HCT116 (cell line): ENCODE measurements at regions not wholly inside any gene's neighbourhood (a gene's known extent, or its start where the extent isn't known, plus 50 kb on each side); places are given as distances from the start of the nearest gene placed in this dataset.

Source experiments
- ATAC-seq: fragments of 200-7000 bp; cut with Tn5 transposase; 2 replicates; pipeline ENCODE4 v1.9.1; 2020; ENCODE audit warnings: mild to moderate bottlenecking, moderate library complexity
- BruUV-seq: library from RNA; stranded (reverse); fragments of 400-500 nt; replicated peaks from 2 replicates; lab custom pipeline; 2021; lab: Mats Ljungman, UMichigan
- CTCF ChIA-PET: fragments of 300-600 bp; sonication (Branson Sonifier 250); formaldehyde crosslinking; loops from one replicate; lab custom pipeline; 2021; ENCODE audit warnings: antibody characterized with exemption; lab: Charles Lee
- POLR2A ChIA-PET: fragments of 300-600, 350-600 bp; sonication (Branson Sonifier 250); formaldehyde crosslinking; loops from one replicate; lab custom pipeline; 2021; ENCODE audit warnings: antibody characterized with exemption; lab: Charles Lee
- RAD21 ChIA-PET, 2 experiments: fragments of 300-600 bp; sonication (Branson Sonifier 250); formaldehyde crosslinking; loops; one replicate each; lab custom pipeline; 2023; ENCODE audit warnings: low total read pairs in 2 of 2; ENCODE audit not compliant: uncharacterized antibody in 2 of 2, unreplicated experiment in 2 of 2, low non-redundant PET in 1 of 2; lab: Charles Lee
- DNase-seq: peaks from one replicate; pipeline ENCODE4 v3.0.0-alpha.2; 2010; ENCODE audit warnings: low read depth, low spot score
- H2AFZ ChIP-seq: fragments of 200-600 bp; shearing (Covaris generic), sonication (generic); 2 replicates; pipeline ENCODE4 v1.6.1; 2017; ENCODE audit warnings: low read depth, mixed run types, mixed read lengths, antibody characterized with exemption, low read length; ENCODE audit not compliant: poor library complexity, severe bottlenecking
- H3K27ac ChIP-seq: 2 replicates; pipeline ENCODE4 v1.5.1; 2012; ENCODE audit warnings: low read depth, low read length
- H3K27me3 ChIP-seq: fragments of 200-600 bp; sonication (generic); 2 replicates; pipeline ENCODE4 v1.6.1; 2016; ENCODE audit warnings: mixed run types, low read length, mixed read lengths; ENCODE audit not compliant: insufficient read depth
- H3K36me3 ChIP-seq, 2 experiments: fragments of 200-500 bp in 1 of 2; fragments of 200-600 bp in 1 of 2; sonication (Bioruptor generic) in 1 of 2; sonication (generic) in 1 of 2; 2 replicates each; pipeline versions ENCODE4 v1.5.1 to v1.6.1; 2014 to 2016; ENCODE audit warnings: low read length in 2 of 2, inconsistent platforms in 1 of 2, mixed read lengths in 1 of 2, mixed run types in 1 of 2; ENCODE audit not compliant: insufficient read depth in 2 of 2, control insufficient read depth in 1 of 2
- H3K4me1 ChIP-seq, 2 experiments: fragments of 200-600 bp in 1 of 2; sonication (generic) in 1 of 2; 2 replicates each; pipeline versions ENCODE4 v1.5.1 to v1.6.1; 2012 to 2017; ENCODE audit warnings: low read length in 2 of 2, inconsistent platforms in 1 of 2, mild to moderate bottlenecking in 1 of 2, mixed read lengths in 1 of 2, mixed run types in 1 of 2, moderate library complexity in 1 of 2; ENCODE audit not compliant: insufficient read depth in 2 of 2, control insufficient read depth in 1 of 2
- H3K4me2 ChIP-seq: fragments of 200-600 bp; sonication (generic); 2 replicates; pipeline ENCODE4 v1.6.1; 2017; ENCODE audit warnings: mixed run types, low read length, mixed read lengths
- H3K4me3 ChIP-seq, 2 experiments: fragments of 200-600 bp in 1 of 2; sonication (generic) in 1 of 2; replicated peaks in 1 of 2; 2 replicates each; pipeline ENCODE4 v1.5.1; 2011 to 2016; ENCODE audit warnings: low read length in 2 of 2, control low read depth in 1 of 2, low read depth in 1 of 2, mild to moderate bottlenecking in 1 of 2, mixed read lengths in 1 of 2, mixed run types in 1 of 2
- H3K79me2 ChIP-seq: fragments of 200-600 bp; sonication (generic); 2 replicates; pipeline ENCODE4 v1.6.1; 2017; ENCODE audit warnings: mild to moderate bottlenecking, mixed run types, low read length, moderate library complexity, mixed read lengths; ENCODE audit not compliant: insufficient read depth
- H3K9ac ChIP-seq: fragments of 200-600 bp; sonication (generic); 2 replicates; pipeline ENCODE4 v1.6.1; 2016; ENCODE audit warnings: low read length, mixed read lengths
- H3K9me2 ChIP-seq: fragments of 200-600 bp; sonication (generic), shearing (Covaris generic); 2 replicates; pipeline ENCODE4 v1.6.1; 2017; ENCODE audit warnings: mixed run types, mild to moderate bottlenecking, moderate library complexity; ENCODE audit not compliant: insufficient read depth
- H3K9me3 ChIP-seq, 2 experiments: fragments of 200-500 bp in 1 of 2; fragments of 200-600 bp in 1 of 2; sonication (Bioruptor generic) in 1 of 2; sonication (generic) in 1 of 2; 2 replicates each; pipeline ENCODE4 v1.6.1; 2014 to 2017; ENCODE audit warnings: low read length in 2 of 2, mixed read lengths in 2 of 2, inconsistent platforms in 1 of 2, low read depth in 1 of 2, mild to moderate bottlenecking in 1 of 2, mixed run types in 1 of 2, moderate library complexity in 1 of 2; ENCODE audit not compliant: control insufficient read depth in 1 of 2, insufficient read depth in 1 of 2
- H4K20me1 ChIP-seq: fragments of 200-600 bp; sonication (generic), shearing (Covaris generic); 2 replicates; pipeline ENCODE4 v1.6.1; 2017; ENCODE audit warnings: mixed run types, mild to moderate bottlenecking, moderate library complexity; ENCODE audit not compliant: insufficient read depth
- CBX3 ChIP-seq: IDR thresholded peaks from 2 replicates; pipeline ENCODE4 v1.6.1; 2012; ENCODE audit warnings: low read depth
- CEBPB ChIP-seq: IDR thresholded peaks from 2 replicates; pipeline ENCODE4 v1.6.1; 2012; ENCODE audit warnings: low read depth
- CTCF ChIP-seq, 3 experiments: fragments of 200-600 bp in 1 of 3; sonication (generic) in 1 of 3; IDR thresholded peaks in 2 of 3; conservative IDR thresholded peaks in 1 of 3; 2 replicates each; pipeline ENCODE4 v1.5.1; 2012 to 2017; ENCODE audit warnings: low read depth in 2 of 3, low read length in 2 of 3, antibody characterized with exemption in 1 of 3, borderline replicate concordance in 1 of 3, control low read depth in 1 of 3, mild to moderate bottlenecking in 1 of 3, mixed read lengths in 1 of 3, mixed run types in 1 of 3, moderate library complexity in 1 of 3; ENCODE audit not compliant: insufficient read depth in 1 of 3
- EGR1 ChIP-seq: IDR thresholded peaks from 2 replicates; pipeline ENCODE4 v1.6.1; 2012; ENCODE audit warnings: low read depth
- EZH2 ChIP-seq: fragments of 200-600 bp; sonication (generic); IDR thresholded peaks from 2 replicates; pipeline ENCODE4 v1.6.1; 2017; ENCODE audit warnings: antibody characterized with exemption, mixed run types
- EZH2phosphoT487 ChIP-seq: fragments of 200-600 bp; IDR thresholded peaks from 2 replicates; pipeline ENCODE4 v1.6.1; 2018; ENCODE audit warnings: antibody characterized with exemption, borderline replicate concordance
- FOSL1 ChIP-seq: IDR thresholded peaks from 2 replicates; pipeline ENCODE4 v1.6.1; 2012; ENCODE audit warnings: low read depth
- MAX ChIP-seq: IDR thresholded peaks from 2 replicates; pipeline ENCODE4 v1.6.1; 2012
- POLR2AphosphoS5 ChIP-seq: IDR thresholded peaks from 2 replicates; pipeline ENCODE4 v1.6.1; 2011; ENCODE audit warnings: mild to moderate bottlenecking, low read depth, low read length, moderate library complexity
- RAD21 ChIP-seq: IDR thresholded peaks from 2 replicates; pipeline ENCODE4 v1.6.1; 2012; ENCODE audit warnings: low read depth, mild to moderate bottlenecking
- REST ChIP-seq: IDR thresholded peaks from 2 replicates; pipeline ENCODE4 v1.6.1; 2012; ENCODE audit warnings: low read depth
- SIN3A ChIP-seq: IDR thresholded peaks from 2 replicates; pipeline ENCODE4 v1.6.1; 2012; ENCODE audit warnings: low read depth
- TCF7L2 ChIP-seq: IDR thresholded peaks from 2 replicates; pipeline ENCODE4 v1.7.0; 2011; ENCODE audit warnings: borderline replicate concordance, inconsistent platforms; ENCODE audit not compliant: insufficient read depth, insufficient read length; ENCODE audit errors: extremely low read depth
- YY1 ChIP-seq: IDR thresholded peaks from 2 replicates; pipeline ENCODE4 v1.6.1; 2011; ENCODE audit warnings: low read length, low read depth, moderate library complexity, mild to moderate bottlenecking; ENCODE audit not compliant: insufficient replicate concordance; ENCODE audit errors: extremely low read depth
- ZFX ChIP-seq: fragments of 450-650 bp; IDR thresholded peaks from 2 replicates; pipeline ENCODE4 v1.6.1; 2017
- intact Hi-C: fragments of 100-400 bp; cut with micrococcal nuclease; formaldehyde crosslinking; loops from 2 replicates; pipeline ENCODE4 v1.10.0; 2022

- ATAC-seq (no peak), DNase-seq (no peak)
- Histone ChIP-seq H3K9me3 (no peaks in the 10 kb centered on the region), H3K4me1 (no peaks in the 10 kb centered on the region), H3K4me3 (no peak overlapping the region), H3K27ac (no peak overlapping the region), H4K20me1 (no peaks in the 10 kb centered on the region), H3K9ac (no peak overlapping the region), H3K9me2 (no peaks in the 10 kb centered on the region), H2AFZ (no peak overlapping the region), H3K79me2 (no peaks in the 10 kb centered on the region), H3K27me3 (no peaks in the 10 kb centered on the region), H3K4me2 (no peak overlapping the region), H3K36me3 (no peaks in the 10 kb centered on the region)
- TF ChIP-seq EGR1 (no peak), EZH2 (no peak), EZH2phosphoT487 (no peak)
- no TSS peak for BruUV-seq
- intact Hi-C loops = no loop called here
- POLR2A ChIA-PET = no interaction called here
- CTCF ChIA-PET = no interaction called here
- RAD21 ChIA-PET = no interaction called here
Measured at GRCh38 chr12:90338365-90338764, 616.6 kb downstream of the CCER1 start.

- no peak overlapping the region for H2AFZ ChIP-seq
- POLR2A ChIA-PET = no interaction called here
- intact Hi-C loops = no loop called here
- no peak overlapping the region for H3K27ac ChIP-seq
- no peaks in the 10 kb centered on the region for H3K9me3 ChIP-seq
- H3K9ac ChIP-seq = no peak overlapping the region
- BruUV-seq = no TSS peak
- H3K27me3 ChIP-seq = no peaks in the 10 kb centered on the region
- RAD21 ChIA-PET = no interaction called here
- TF ChIP-seq CBX3 (no peak), TCF7L2 (no peak), POLR2AphosphoS5 (no peak), CTCF (IDR thresholded peaks at IDR 0.05 in 2 of 3, conservative IDR thresholded peaks at IDR 0.05 in 1 of 3; ENCODE audit: borderline replicate concordance in 1 of 3, insufficient read depth in 1 of 3, low read depth in 2 of 3, low read length in 2 of 3) (no peak), EZH2phosphoT487 (no peak), CEBPB (no peak), REST (no peak), SIN3A (no peak), RAD21 (no peak), ZFX (no peak), MAX (no peak), FOSL1 (no peak), YY1 (no peak)
- CTCF ChIA-PET = no interaction called here
- no peaks in the 10 kb centered on the region for H3K9me2 ChIP-seq
- no peaks in the 10 kb centered on the region for H3K4me1 ChIP-seq
- no peaks in the 10 kb centered on the region for H3K79me2 ChIP-seq
- ATAC-seq = no peak
- no peaks in the 10 kb centered on the region for H3K36me3 ChIP-seq
- no peaks in the 10 kb centered on the region for H4K20me1 ChIP-seq
- H3K4me2 ChIP-seq = no peak overlapping the region
- H3K4me3 ChIP-seq = no peak overlapping the region
- DNase-seq = no peak
Measured at GRCh38 chr12:90337018-90337417, 618.0 kb downstream of the CCER1 start.
